ENCODE measurements at regions not wholly inside any gene's neighbourhood (a gene's known extent, or its start where the extent isn't known, plus 50 kb on each side); places are given as distances from the start of the nearest gene placed in this dataset.

DNA sequence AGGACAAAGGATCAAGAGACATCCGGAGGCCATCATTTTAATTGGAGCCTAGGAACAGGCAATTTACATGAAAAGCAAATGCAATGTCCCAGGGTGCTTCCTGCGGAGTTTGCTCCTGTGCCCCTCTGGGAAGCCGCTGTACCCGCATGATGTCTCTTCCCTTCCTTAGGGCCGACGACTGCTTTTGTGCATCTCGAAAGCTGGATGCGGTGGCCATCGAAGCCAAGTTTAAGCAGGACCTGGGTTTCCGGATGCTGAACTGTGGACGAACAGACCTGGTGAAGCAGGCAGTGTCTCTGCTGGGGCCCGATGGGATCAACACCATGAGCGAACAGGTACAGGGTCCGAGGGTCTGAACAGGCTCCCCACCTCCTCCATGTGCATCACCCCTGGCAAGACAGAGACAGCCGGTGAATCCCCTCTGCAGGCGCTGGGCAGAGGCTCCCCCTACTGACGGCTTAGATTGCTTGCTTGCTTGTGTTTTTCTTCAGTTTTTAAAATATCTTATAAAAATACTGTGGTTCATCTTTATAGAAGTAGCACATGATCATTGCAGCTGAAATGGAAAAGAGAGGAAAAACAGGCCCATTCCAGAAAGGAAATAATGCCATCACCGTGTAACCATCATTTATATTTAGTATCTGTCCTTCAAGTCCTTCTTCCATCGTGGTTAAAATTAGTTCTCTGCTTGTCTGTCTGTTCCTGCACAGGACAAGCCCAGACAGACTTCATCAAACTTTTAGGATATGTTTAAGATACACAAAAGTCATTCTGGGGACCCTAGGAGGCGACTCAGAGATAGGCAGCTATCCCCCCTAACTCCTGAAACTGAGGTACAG, 75.4 kb upstream of the PWP1 start:
- no peak overlapping the region for H3K27ac ChIP-seq (ENCODE audit: low read length)
- no peak overlapping the region for H3K4me3 ChIP-seq (ENCODE audit: low read length)
- TF ChIP-seq, protein P1, sequence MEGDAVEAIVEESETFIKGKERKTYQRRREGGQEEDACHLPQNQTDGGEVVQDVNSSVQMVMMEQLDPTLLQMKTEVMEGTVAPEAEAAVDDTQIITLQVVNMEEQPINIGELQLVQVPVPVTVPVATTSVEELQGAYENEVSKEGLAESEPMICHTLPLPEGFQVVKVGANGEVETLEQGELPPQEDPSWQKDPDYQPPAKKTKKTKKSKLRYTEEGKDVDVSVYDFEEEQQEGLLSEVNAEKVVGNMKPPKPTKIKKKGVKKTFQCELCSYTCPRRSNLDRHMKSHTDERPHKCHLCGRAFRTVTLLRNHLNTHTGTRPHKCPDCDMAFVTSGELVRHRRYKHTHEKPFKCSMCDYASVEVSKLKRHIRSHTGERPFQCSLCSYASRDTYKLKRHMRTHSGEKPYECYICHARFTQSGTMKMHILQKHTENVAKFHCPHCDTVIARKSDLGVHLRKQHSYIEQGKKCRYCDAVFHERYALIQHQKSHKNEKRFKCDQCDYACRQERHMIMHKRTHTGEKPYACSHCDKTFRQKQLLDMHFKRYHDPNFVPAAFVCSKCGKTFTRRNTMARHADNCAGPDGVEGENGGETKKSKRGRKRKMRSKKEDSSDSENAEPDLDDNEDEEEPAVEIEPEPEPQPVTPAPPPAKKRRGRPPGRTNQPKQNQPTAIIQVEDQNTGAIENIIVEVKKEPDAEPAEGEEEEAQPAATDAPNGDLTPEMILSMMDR (conservative IDR thresholded peaks at IDR 0.05; ENCODE audit: low read depth, low read length) = peak; percentile 93
- TF ChIP-seq EZH2 (IDR thresholded peaks at IDR 0.05; ENCODE audit: low read length, unreplicated experiment) = no peak
- ATAC-seq (peak; percentile 47; the same call in 1 of the 2 replicates), DNase-seq (peak; percentile 58)
- no peak overlapping the region for H3K4me2 ChIP-seq (ENCODE audit: low read length)
- intact Hi-C loops (cut with micrococcal nuclease) = no loop called here
- ChIA-PET POLR2A (ENCODE audit: unreplicated experiment) (no interaction called here), CTCF (interaction anchor here (0.8 kb wide), 1 partner anchor 478 kb away, joined by 4 read pairs; no protein-coding TSS in a partner anchor)
- no peaks in the 10 kb centered on the region for H4K20me1 ChIP-seq (ENCODE audit: low read length)
- no peak overlapping the region for H3K9ac ChIP-seq (ENCODE audit: low read length)
- H3K4me1 ChIP-seq (ENCODE audit: insufficient read depth, low read length) = 0 out of 2 replicates have a peak, but pooled peaks cover 4% of the 10 kb centered on the region
- H3K36me3 ChIP-seq (ENCODE audit: low read depth, low read length) = no peaks in the 10 kb centered on the region
- no peaks in the 10 kb centered on the region for H3K27me3 ChIP-seq (ENCODE audit: low read length)
- H3K79me2 ChIP-seq (ENCODE audit: low read length) = no peaks in the 10 kb centered on the region
- H3K9me2 ChIP-seq (replicated peaks; ENCODE audit: low read length) = no peaks in the 10 kb centered on the region
- H2AFZ ChIP-seq (ENCODE audit: low read length) = no peak overlapping the region
- BruUV-seq (replicated peaks) = no TSS peak
- no peaks in the 10 kb centered on the region for H3K9me3 ChIP-seq (ENCODE audit: low read length)
- no peaks in the 10 kb centered on the region for H3F3A ChIP-seq (ENCODE audit: low read length, unreplicated experiment)

DNA sequence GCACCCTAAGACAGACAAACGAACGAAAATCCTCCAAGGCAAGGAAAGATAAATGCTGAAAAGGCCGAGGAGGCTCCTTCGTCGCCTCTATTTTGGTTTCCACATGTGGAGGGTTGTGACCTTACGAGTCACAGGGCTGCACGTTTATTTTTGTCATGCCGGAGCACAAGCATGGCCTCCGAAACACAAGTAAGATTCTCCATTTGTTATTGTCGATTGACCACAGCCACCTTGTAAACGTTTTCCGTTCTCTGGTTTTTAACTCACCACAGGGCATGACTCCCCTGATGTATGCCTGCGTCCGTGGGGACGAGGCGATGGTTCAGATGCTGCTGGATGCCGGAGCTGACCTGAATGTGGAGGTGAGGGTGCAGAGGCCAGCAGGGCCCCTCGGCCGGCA, 73.1 kb upstream of the PWP1 start:
- intact Hi-C loops (cut with micrococcal nuclease) = no loop called here
- POLR2A ChIA-PET (ENCODE audit: unreplicated experiment) = no interaction called here
- no peak for TF ChIP-seq EZH2phosphoT487 (IDR thresholded peaks at IDR 0.05; ENCODE audit: borderline replicate concordance, low read length)
- TF ChIP-seq, protein P1 (conservative IDR thresholded peaks at IDR 0.05; ENCODE audit: low read depth, low read length) = no peak
- no peak for TF ChIP-seq EZH2 (IDR thresholded peaks at IDR 0.05; ENCODE audit: low read length, unreplicated experiment)
- Histone ChIP-seq H3K79me2 (ENCODE audit: low read length) (no peaks in the 10 kb centered on the region), H3K9me2 (replicated peaks; ENCODE audit: low read length) (no peaks in the 10 kb centered on the region), H3K36me3 (ENCODE audit: low read depth, low read length) (no peaks in the 10 kb centered on the region), H3K4me2 (ENCODE audit: low read length) (no peak overlapping the region), H3K27ac (ENCODE audit: low read length) (no peak overlapping the region), H3K9me3 (ENCODE audit: low read length) (no peaks in the 10 kb centered on the region), H3K4me3 (ENCODE audit: low read length) (no peak overlapping the region), H3K4me1 (ENCODE audit: insufficient read depth, low read length) (0 out of 2 replicates have a peak, but pooled peaks cover 4% of the 10 kb centered on the region), H3K27me3 (ENCODE audit: low read length) (no peaks in the 10 kb centered on the region), H3K9ac (ENCODE audit: low read length) (no peak overlapping the region), H3F3A (ENCODE audit: low read length, unreplicated experiment) (no peaks in the 10 kb centered on the region), H4K20me1 (ENCODE audit: low read length) (no peaks in the 10 kb centered on the region), H2AFZ (ENCODE audit: low read length) (no peak overlapping the region)
- BruUV-seq (replicated peaks) = no TSS peak
- ATAC-seq (no peak), DNase-seq (no peak)
- CTCF ChIA-PET = no interaction called here

DNA sequence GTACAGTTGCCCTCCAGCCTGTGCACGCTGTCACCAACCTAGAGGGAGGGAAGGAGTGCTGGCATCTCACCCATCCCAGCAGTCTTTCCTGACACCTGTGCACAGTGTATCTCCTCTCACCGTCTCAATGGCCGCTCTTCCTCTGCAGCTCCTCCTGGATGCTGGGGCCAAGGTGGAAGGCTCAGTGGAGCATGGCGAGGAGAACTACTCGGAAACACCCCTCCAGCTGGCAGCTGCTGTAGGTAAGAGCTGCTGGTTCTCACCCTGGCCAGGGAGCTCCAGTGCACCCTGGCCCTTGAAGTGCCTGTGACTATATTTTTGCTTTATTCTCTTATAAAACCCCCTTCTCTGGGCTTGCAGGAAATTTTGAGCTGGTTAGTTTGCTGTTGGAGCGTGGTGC, 68.7 kb upstream of the PWP1 start:
- no peak overlapping the region for H3K4me2 ChIP-seq (ENCODE audit: low read length)
- H3K9me2 ChIP-seq (replicated peaks; ENCODE audit: low read length) = no peaks in the 10 kb centered on the region
- no peak overlapping the region for H3K27ac ChIP-seq (ENCODE audit: low read length)
- ATAC-seq = no peak
- no peak overlapping the region for H3K9ac ChIP-seq (ENCODE audit: low read length)
- no peak overlapping the region for H2AFZ ChIP-seq (ENCODE audit: low read length)
- ChIA-PET POLR2A (ENCODE audit: unreplicated experiment) (no interaction called here), CTCF (no interaction called here)
- H3K36me3 ChIP-seq (ENCODE audit: low read depth, low read length) = no peaks in the 10 kb centered on the region
- intact Hi-C loops (cut with micrococcal nuclease) = no loop called here
- no peaks in the 10 kb centered on the region for H3F3A ChIP-seq (ENCODE audit: low read length, unreplicated experiment)
- no peaks in the 10 kb centered on the region for H3K79me2 ChIP-seq (ENCODE audit: low read length)
- H3K4me1 ChIP-seq (ENCODE audit: insufficient read depth, low read length) = no peaks in the 10 kb centered on the region
- H3K27me3 ChIP-seq (ENCODE audit: low read length) = no peaks in the 10 kb centered on the region
- no peak overlapping the region for H3K4me3 ChIP-seq (ENCODE audit: low read length)
- no TSS peak for BruUV-seq (replicated peaks)
- DNase-seq = no peak
- H4K20me1 ChIP-seq (ENCODE audit: low read length) = no peaks in the 10 kb centered on the region
- H3K9me3 ChIP-seq (ENCODE audit: low read length) = no peaks in the 10 kb centered on the region
- TF ChIP-seq EZH2phosphoT487 (IDR thresholded peaks at IDR 0.05; ENCODE audit: borderline replicate concordance, low read length) (no peak), EZH2 (IDR thresholded peaks at IDR 0.05; ENCODE audit: low read length, unreplicated experiment) (no peak)
- TF ChIP-seq, protein P1 (conservative IDR thresholded peaks at IDR 0.05; ENCODE audit: low read depth, low read length) = no peak

Measured in PC-3 (cell line).